IMR-90 (cell line): ENCODE measurements at regions not wholly inside any gene's neighbourhood (a gene's known extent, or its start where the extent isn't known, plus 50 kb on each side); places are given as distances from the start of the nearest gene placed in this dataset.

Source experiments
- ATAC-seq: fragments of 200-7000 bp; cut with Tn5 transposase; 2 replicates; pipeline ENCODE4 v1.9.1; 2020; ENCODE audit warnings: low read depth, mild to moderate bottlenecking, moderate library complexity
- BruUV-seq: library from RNA; stranded (reverse); fragments of 400-500 nt; replicated peaks from 2 replicates; lab custom pipeline; 2021; lab: Mats Ljungman, UMichigan
- CTCF ChIA-PET: fragments of 300-600 bp; formaldehyde crosslinking; extraction: SDS; loops from one replicate; lab custom pipeline; 2021; ENCODE audit warnings: antibody characterized with exemption; lab: Yijun Ruan, JAX
- POLR2A ChIA-PET: fragments of 300-600 bp; sonication (Branson Sonifier 250); formaldehyde crosslinking; loops from one replicate; lab custom pipeline; 2022; ENCODE audit warnings: antibody characterized with exemption; ENCODE audit not compliant: unreplicated experiment; lab: Charles Lee
- DNase-seq: peaks from one replicate; pipeline ENCODE4 v3.0.0; 2013
- H2AFZ ChIP-seq: replicated peaks from 2 replicates; pipeline ENCODE3; 2013; ENCODE audit warnings: low read length, mild to moderate bottlenecking; ENCODE audit not compliant: poor library complexity
- H2AK5ac ChIP-seq: 2 replicates; pipeline ENCODE4 v1.6.1; 2013; ENCODE audit warnings: low read depth, low read length, inconsistent platforms
- H2AK9ac ChIP-seq: replicated peaks from 2 replicates; pipeline ENCODE3; 2013; ENCODE audit warnings: mild to moderate bottlenecking, low read depth, low read length, moderate library complexity; ENCODE audit not compliant: poor library complexity
- H2BK120ac ChIP-seq: 2 replicates; pipeline ENCODE4 v1.6.1; 2013; ENCODE audit warnings: low read depth, low read length, inconsistent platforms
- H2BK15ac ChIP-seq: 3 replicates; pipeline ENCODE4 v1.6.1; 2013; ENCODE audit warnings: low read depth, low read length, inconsistent platforms
- H2BK20ac ChIP-seq: 2 replicates; pipeline ENCODE4 v1.6.1; 2013; ENCODE audit warnings: low read depth, mild to moderate bottlenecking, inconsistent platforms, low read length, moderate library complexity
- H2BK5ac ChIP-seq: 2 replicates; pipeline ENCODE4 v1.6.1; 2013; ENCODE audit warnings: mild to moderate bottlenecking, low read depth, low read length, inconsistent platforms; ENCODE audit not compliant: poor library complexity, severe bottlenecking
- H3K14ac ChIP-seq: replicated peaks from 2 replicates; pipeline ENCODE4 v1.6.1; 2013; ENCODE audit warnings: low read depth, low read length, inconsistent platforms
- H3K18ac ChIP-seq: 2 replicates; pipeline ENCODE4 v1.6.1; 2013; ENCODE audit warnings: low read depth, low read length, control low read depth
- H3K23ac ChIP-seq: 2 replicates; pipeline ENCODE4 v1.6.1; 2013; ENCODE audit warnings: low read depth, low read length, inconsistent platforms
- H3K27ac ChIP-seq: 2 replicates; pipeline ENCODE4 v1.5.1; 2013; ENCODE audit warnings: mild to moderate bottlenecking, control low read depth, low read length; ENCODE audit not compliant: insufficient read depth
- H3K27me3 ChIP-seq: 2 replicates; pipeline ENCODE4 v1.6.1; 2013; ENCODE audit warnings: low read length; ENCODE audit not compliant: control insufficient read depth, insufficient read depth
- H3K36me3 ChIP-seq: 2 replicates; pipeline ENCODE4 v1.6.1; 2013; ENCODE audit warnings: low read length, mixed read lengths; ENCODE audit not compliant: control insufficient read depth, insufficient read depth
- H3K4ac ChIP-seq: 2 replicates; pipeline ENCODE4 v1.6.1; 2013; ENCODE audit warnings: low read depth, low read length, inconsistent platforms
- H3K4me1 ChIP-seq: 2 replicates; pipeline ENCODE4 v1.6.1; 2013; ENCODE audit warnings: low read length, mixed read lengths; ENCODE audit not compliant: control insufficient read depth, insufficient read depth
- H3K4me2 ChIP-seq: 2 replicates; pipeline ENCODE4 v1.6.1; 2013; ENCODE audit warnings: low read depth, mild to moderate bottlenecking, control low read depth, low read length, moderate library complexity
- H3K4me3 ChIP-seq: 2 replicates; pipeline ENCODE4 v1.5.1; 2013; ENCODE audit warnings: low read depth, mild to moderate bottlenecking, control low read depth, low read length, moderate library complexity; ENCODE audit not compliant: insufficient read depth
- H3K56ac ChIP-seq: 2 replicates; pipeline ENCODE4 v1.6.1; 2013; ENCODE audit warnings: low read length, inconsistent platforms; ENCODE audit not compliant: insufficient read depth; ENCODE audit errors: extremely low read depth
- H3K79me1 ChIP-seq, 2 experiments: 2 replicates each; pipeline ENCODE4 v1.6.1; 2013; ENCODE audit warnings: low read length in 2 of 2, inconsistent platforms in 1 of 2, low read depth in 1 of 2
- H3K9ac ChIP-seq: 2 replicates; pipeline ENCODE4 v1.6.1; 2013; ENCODE audit warnings: low read depth, low read length, control low read depth
- H3K9me1 ChIP-seq: 2 replicates; pipeline ENCODE4 v1.6.1; 2013; ENCODE audit warnings: low read length, inconsistent platforms; ENCODE audit not compliant: insufficient read depth
- H3K9me3 ChIP-seq: 2 replicates; pipeline ENCODE4 v1.6.1; 2013; ENCODE audit warnings: low read length; ENCODE audit not compliant: control insufficient read depth, insufficient read depth
- H4K20me1 ChIP-seq: 2 replicates; pipeline ENCODE4 v1.6.1; 2013; ENCODE audit warnings: low read length, inconsistent platforms; ENCODE audit not compliant: insufficient read depth
- H4K5ac ChIP-seq: 2 replicates; pipeline ENCODE4 v1.6.1; 2013; ENCODE audit warnings: mild to moderate bottlenecking, low read depth, low read length, control low read depth
- H4K8ac ChIP-seq, 2 experiments: 2 replicates each; pipeline ENCODE4 v1.6.1; 2013; ENCODE audit warnings: low read depth in 2 of 2, low read length in 2 of 2, control low read depth in 1 of 2, inconsistent platforms in 1 of 2
- H4K91ac ChIP-seq: 2 replicates; pipeline ENCODE4 v1.6.1; 2013; ENCODE audit warnings: low read depth, low read length, inconsistent platforms; ENCODE audit not compliant: insufficient read depth
- BHLHE40 ChIP-seq: fragments of 150-350 bp; IDR thresholded peaks from 2 replicates; pipeline ENCODE4 v1.6.1; 2016; ENCODE audit warnings: mild to moderate bottlenecking, low read depth, low read length
- CEBPB ChIP-seq: IDR thresholded peaks from 2 replicates; pipeline ENCODE4 v1.6.1; 2012; ENCODE audit warnings: low read depth, low read length, improper control_type of control experiment
- CHD1 ChIP-seq: IDR thresholded peaks from 2 replicates; pipeline ENCODE4 v1.6.1; 2012; ENCODE audit warnings: low read depth, low read length, improper control_type of control experiment
- ELK1 ChIP-seq: fragments of 150-350 bp; IDR thresholded peaks from 2 replicates; pipeline ENCODE4 v1.6.1; 2016; ENCODE audit warnings: low read depth, mild to moderate bottlenecking, low read length, moderate library complexity, borderline replicate concordance
- FOS ChIP-seq: fragments of 150-350 bp; IDR thresholded peaks from 2 replicates; pipeline ENCODE4 v1.6.1; 2016; ENCODE audit warnings: low read depth, low read length
- MAFK ChIP-seq: IDR thresholded peaks from 2 replicates; pipeline ENCODE4 v1.6.1; 2012; ENCODE audit warnings: low read depth, low read length, improper control_type of control experiment
- MAZ ChIP-seq: IDR thresholded peaks from 2 replicates; pipeline ENCODE4 v1.6.1; 2012; ENCODE audit warnings: low read depth, mild to moderate bottlenecking, low read length, improper control_type of control experiment, moderate library complexity, borderline replicate concordance
- MXI1 ChIP-seq: IDR thresholded peaks from 2 replicates; pipeline ENCODE4 v1.6.1; 2012; ENCODE audit warnings: low read depth, mild to moderate bottlenecking, low read length, moderate library complexity, borderline replicate concordance
- NFE2L2 ChIP-seq: fragments of 150-350 bp; IDR thresholded peaks from 2 replicates; pipeline ENCODE4 v1.6.1; 2016; ENCODE audit warnings: low read depth, mild to moderate bottlenecking, low read length
- POLR2A ChIP-seq: IDR thresholded peaks from 2 replicates; pipeline ENCODE4 v1.6.1; 2012; ENCODE audit warnings: mild to moderate bottlenecking, low read depth, low read length
- RAD21 ChIP-seq: IDR thresholded peaks from 2 replicates; pipeline ENCODE4 v1.6.1; 2012; ENCODE audit warnings: low read length, improper control_type of control experiment
- RCOR1 ChIP-seq: IDR thresholded peaks from 2 replicates; pipeline ENCODE4 v1.6.1; 2012; ENCODE audit warnings: mild to moderate bottlenecking, low read length, improper control_type of control experiment; ENCODE audit not compliant: insufficient replicate concordance
- RFX5 ChIP-seq: IDR thresholded peaks from 2 replicates; pipeline ENCODE4 v1.8.0; 2012; ENCODE audit warnings: low read depth, mild to moderate bottlenecking, low read length, moderate library complexity
- SMC3 ChIP-seq: fragments of 150-350 bp; IDR thresholded peaks from 2 replicates; pipeline ENCODE4 v1.6.1; 2016; ENCODE audit warnings: low read depth, mild to moderate bottlenecking, antibody characterized with exemption, low read length, moderate library complexity
- WGBS, 2 experiments: methylation state at CpG; one replicate each; pipeline versions ENCODE4 v1.1.5 to v1.1.7; 2013; ENCODE audit warnings: missing lambda C conversion rate in 2 of 2; ENCODE audit not compliant: insufficient read length in 1 of 2; ENCODE audit errors: extremely low coverage in 2 of 2; 5-methylcytosine and 5-hydroxymethylcytosine counted together
- dilution Hi-C: fragments of 300-500 bp; cut with HindIII; formaldehyde crosslinking; loops from one replicate; pipeline ENCODE4 v1.14.3; 2018; ENCODE audit warnings: low sequenced_read_pairs; ENCODE audit not compliant: unreplicated experiment
- in situ Hi-C: fragments of 300-500 bp; cut with MboI; formaldehyde crosslinking; loops from 3 replicates; pipeline ENCODE4 v1.14.3; 2019; ENCODE audit warnings: low sequenced_read_pairs, inconsistent platforms, mixed read lengths
- intact Hi-C: fragments of 100-400 bp; cut with micrococcal nuclease; formaldehyde crosslinking; loops from 2 replicates; pipeline ENCODE4 v1.10.0; 2022
- TF ChIP-seq, protein P1 (sequence below): fragments of 150-350 bp; IDR thresholded peaks from 2 replicates; pipeline ENCODE4 v1.6.1; 2017; ENCODE audit warnings: mild to moderate bottlenecking, antibody characterized with exemption, low read length, low read depth
- TF ChIP-seq, protein P2 (sequence below): conservative IDR thresholded peaks from 2 replicates; pipeline ENCODE4 v1.5.1; 2012; ENCODE audit warnings: mild to moderate bottlenecking, low read depth, low read length, improper control_type of control experiment

- no peak overlapping the region for H4K8ac ChIP-seq
- DNase-seq, result no peak
- dilution Hi-C loops (no loop called here), in situ Hi-C loops (no loop called here), intact Hi-C loops (no loop called here)
- H3K4ac ChIP-seq, result no peak overlapping the region
- H3K23ac ChIP-seq, result no peak overlapping the region
- H2AK9ac ChIP-seq, result no peak overlapping the region
- H2AFZ ChIP-seq, result no peak overlapping the region
- no peak overlapping the region for H2BK20ac ChIP-seq
- no peak overlapping the region for H4K5ac ChIP-seq
- CTCF ChIA-PET, result no interaction called here
- no peak overlapping the region for H2BK5ac ChIP-seq
- POLR2A ChIA-PET, result no interaction called here
- no peak overlapping the region for H2BK120ac ChIP-seq
- no peak for ATAC-seq
- no peaks in the 10 kb centered on the region for H3K79me1 ChIP-seq
- no peak overlapping the region for H3K4me3 ChIP-seq
- no peak overlapping the region for H3K18ac ChIP-seq
- H3K56ac ChIP-seq, result no peak overlapping the region
- no CpG with 5 or more reads among the region's 3 CpGs for WGBS, 2 experiments
- BruUV-seq, result no TSS peak
- no peaks in the 10 kb centered on the region for H3K4me1 ChIP-seq
- H3K9me1 ChIP-seq, result no peaks in the 10 kb centered on the region
- H3K27ac ChIP-seq, result no peak overlapping the region
- no peak overlapping the region for H3K9ac ChIP-seq
- H3K4me2 ChIP-seq, result no peak overlapping the region
- no peaks in the 10 kb centered on the region for H3K27me3 ChIP-seq
- no peaks in the 10 kb centered on the region for H4K20me1 ChIP-seq
- no peaks in the 10 kb centered on the region for H3K36me3 ChIP-seq
- no peaks in the 10 kb centered on the region for H3K9me3 ChIP-seq
- no peak overlapping the region for H2BK15ac ChIP-seq
- no peak overlapping the region for H2AK5ac ChIP-seq
- TF ChIP-seq, protein P1, sequence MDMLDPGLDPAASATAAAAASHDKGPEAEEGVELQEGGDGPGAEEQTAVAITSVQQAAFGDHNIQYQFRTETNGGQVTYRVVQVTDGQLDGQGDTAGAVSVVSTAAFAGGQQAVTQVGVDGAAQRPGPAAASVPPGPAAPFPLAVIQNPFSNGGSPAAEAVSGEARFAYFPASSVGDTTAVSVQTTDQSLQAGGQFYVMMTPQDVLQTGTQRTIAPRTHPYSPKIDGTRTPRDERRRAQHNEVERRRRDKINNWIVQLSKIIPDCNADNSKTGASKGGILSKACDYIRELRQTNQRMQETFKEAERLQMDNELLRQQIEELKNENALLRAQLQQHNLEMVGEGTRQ, result no peak
- TF ChIP-seq FOS (no peak), MXI1 (no peak), NFE2L2 (no peak), SMC3 (no peak), RAD21 (no peak), CEBPB (no peak), MAZ (no peak), RCOR1 (no peak), CHD1 (no peak), RFX5 (no peak), ELK1 (no peak), POLR2A (no peak), BHLHE40 (no peak), MAFK (no peak)
- TF ChIP-seq, protein P2, sequence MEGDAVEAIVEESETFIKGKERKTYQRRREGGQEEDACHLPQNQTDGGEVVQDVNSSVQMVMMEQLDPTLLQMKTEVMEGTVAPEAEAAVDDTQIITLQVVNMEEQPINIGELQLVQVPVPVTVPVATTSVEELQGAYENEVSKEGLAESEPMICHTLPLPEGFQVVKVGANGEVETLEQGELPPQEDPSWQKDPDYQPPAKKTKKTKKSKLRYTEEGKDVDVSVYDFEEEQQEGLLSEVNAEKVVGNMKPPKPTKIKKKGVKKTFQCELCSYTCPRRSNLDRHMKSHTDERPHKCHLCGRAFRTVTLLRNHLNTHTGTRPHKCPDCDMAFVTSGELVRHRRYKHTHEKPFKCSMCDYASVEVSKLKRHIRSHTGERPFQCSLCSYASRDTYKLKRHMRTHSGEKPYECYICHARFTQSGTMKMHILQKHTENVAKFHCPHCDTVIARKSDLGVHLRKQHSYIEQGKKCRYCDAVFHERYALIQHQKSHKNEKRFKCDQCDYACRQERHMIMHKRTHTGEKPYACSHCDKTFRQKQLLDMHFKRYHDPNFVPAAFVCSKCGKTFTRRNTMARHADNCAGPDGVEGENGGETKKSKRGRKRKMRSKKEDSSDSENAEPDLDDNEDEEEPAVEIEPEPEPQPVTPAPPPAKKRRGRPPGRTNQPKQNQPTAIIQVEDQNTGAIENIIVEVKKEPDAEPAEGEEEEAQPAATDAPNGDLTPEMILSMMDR, result no peak
- H3K14ac ChIP-seq, result no peak overlapping the region
- H4K91ac ChIP-seq, result no peak overlapping the region
These were observed 1015.7 kb upstream of the GOT2 start for GRCh38 chr16:59749662-59750336.
